NCI-H2171 (cell line): ENCODE measurements at regions not wholly inside any gene's neighbourhood (a gene's known extent, or its start where the extent isn't known, plus 50 kb on each side); places are given as distances from the start of the nearest gene placed in this dataset.
"Not testable (repeated sequence)": the region's sequence is repeated elsewhere in the genome, so short reads cannot be mapped to it uniquely, and the experiment has no call there.

ENCODE experiments used
- DNase-seq: peaks from one replicate; lab custom pipeline; 2025; lab: John Stamatoyannopoulos, UW

GRCh38 chr2:216775043-216775453, 79.7 kb upstream of the IGFBP5 start:
- no peak for DNase-seq

DNA sequence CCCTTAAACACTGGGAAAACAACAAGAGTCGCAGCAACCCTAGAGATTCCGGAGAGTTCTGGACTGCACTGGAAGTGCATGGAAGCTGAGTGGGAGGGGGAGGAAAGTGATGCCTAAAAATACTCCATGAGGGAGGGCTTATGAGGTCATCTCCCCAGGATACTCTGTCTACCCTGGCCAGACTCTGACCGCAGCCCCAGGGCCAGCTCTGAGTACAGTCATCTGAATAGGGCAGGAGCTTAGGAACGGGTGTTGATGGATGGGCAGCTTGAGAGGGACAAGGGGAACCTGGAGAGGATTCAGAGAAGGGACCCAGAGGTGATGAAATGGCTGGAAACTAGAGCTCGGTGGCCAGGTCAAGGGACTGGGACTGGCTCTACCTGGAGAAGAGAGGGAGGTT, 79.3 kb upstream of the IGFBP5 start:
- no peak for DNase-seq

DNA sequence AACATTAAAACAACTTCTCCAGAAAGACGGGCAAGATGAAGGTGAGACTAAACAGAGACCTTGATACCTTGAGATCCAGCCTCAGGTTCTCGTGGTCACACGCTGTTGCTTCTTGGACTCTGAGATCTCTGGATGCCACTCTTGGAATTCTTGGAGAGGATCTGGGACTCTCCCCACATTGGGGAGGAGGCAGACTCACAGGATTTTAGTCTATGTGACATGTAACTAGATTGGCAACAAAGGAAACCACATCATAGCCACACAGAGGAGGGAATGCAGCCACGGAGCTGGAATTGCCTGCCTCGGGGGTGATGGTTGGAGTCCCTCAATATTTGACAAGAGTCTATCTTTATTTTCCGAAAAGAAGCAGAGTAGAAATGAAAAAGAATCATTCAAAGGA, 78.8 kb upstream of the IGFBP5 start:
- no peak for DNase-seq

- DNase-seq: no peak
Observed at GRCh38 chr2:216773072-216773471, 77.7 kb upstream of the IGFBP5 start.

DNA sequence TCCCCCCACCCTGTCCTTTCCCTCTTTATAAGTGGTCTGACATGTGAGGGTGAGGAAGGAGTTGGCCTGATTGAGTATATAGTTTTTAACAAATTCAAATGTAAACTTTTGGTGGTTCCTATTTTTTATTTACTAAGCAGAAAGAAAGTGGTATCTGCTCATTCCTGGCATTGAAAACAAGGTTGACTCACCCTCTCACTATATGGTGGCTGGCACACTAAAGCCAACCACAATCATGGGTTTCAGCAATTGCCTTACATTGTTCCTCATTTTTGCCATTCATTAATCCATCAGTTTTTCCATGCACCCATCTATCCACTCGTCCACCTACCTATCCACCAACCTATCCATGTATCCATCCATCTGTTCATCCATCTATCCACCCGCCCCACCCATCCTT, 75.4 kb upstream of the IGFBP5 start:
- DNase-seq: no peak

GRCh38 chr2:216770050-216770449, 74.7 kb upstream of the IGFBP5 start:
- DNase-seq: no peak

DNA sequence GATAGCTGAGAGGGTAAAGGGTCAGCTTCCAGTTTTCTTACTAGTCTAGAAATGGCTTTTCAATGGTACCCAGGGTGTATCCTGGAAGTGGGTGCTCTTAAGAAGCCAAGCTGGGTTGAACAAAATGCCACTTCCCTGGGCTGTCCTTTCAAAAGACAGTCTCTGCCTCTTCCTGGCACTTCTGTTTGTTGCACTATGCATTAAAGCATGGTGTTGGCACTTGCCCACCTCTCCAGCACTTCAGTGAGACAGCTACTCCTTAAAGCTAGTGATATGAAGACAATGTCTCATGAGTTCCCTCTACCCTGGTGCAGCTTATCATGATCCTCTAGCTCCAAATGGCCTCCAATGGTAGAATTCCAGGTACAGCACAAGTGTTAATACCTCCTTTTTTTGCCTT, 74.3 kb upstream of the IGFBP5 start:
- no peak for DNase-seq

DNA sequence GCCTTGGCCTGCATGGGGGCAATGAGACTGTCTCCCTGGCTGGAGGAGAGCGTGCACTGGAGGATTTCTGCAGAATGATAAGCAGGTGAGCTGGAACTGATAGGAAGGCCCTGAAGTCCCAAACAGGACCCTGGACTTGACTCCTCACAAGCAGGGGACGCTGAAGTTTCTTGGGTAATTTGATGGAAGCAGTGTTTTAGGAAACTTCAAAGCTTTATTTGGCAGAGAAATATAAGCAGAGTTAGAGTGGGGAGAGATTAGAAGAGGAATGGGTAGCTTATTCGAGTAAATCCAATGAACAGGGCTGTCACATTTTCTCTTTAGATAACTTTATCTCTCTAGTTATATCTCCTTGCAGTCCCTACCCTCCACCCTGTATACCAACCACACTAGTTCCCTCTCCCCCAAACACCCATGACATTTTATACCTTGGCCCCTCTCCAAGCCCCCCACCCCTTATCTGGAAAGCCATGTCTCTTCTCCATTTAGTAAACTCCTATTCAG, 73.6 kb upstream of the IGFBP5 start:
- DNase-seq: no peak

- no peak for DNase-seq
Observed at GRCh38 chr2:216765761-216766262, 70.5 kb upstream of the IGFBP5 start.

- DNase-seq: no peak
Observed at GRCh38 chr2:216763396-216763795, 68.0 kb upstream of the IGFBP5 start.

DNA sequence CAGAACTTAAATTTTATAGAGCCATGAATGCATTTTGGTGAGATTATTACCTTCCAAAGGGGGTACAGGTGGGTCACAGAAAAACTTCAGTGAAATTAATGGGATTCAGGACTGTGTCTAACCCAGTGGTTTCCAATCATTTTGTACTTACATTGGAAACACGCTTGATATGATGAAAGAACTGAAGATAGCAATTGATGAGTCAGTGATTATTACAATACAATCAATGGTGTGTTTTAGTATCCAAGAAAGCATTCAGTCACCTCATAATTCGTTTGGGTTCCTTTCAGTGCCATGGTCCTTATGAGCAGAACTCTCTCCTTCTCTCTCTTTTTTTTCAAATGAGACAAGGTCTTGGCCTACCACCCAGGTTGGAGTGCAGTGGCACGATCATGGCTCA, 66.5 kb upstream of the IGFBP5 start:
- DNase-seq: no peak

GRCh38 chr2:216761133-216761532, 65.8 kb upstream of the IGFBP5 start:
- no peak for DNase-seq

GRCh38 chr2:216758256-216759155, 63.2 kb upstream of the IGFBP5 start:
- no peak for DNase-seq

DNA sequence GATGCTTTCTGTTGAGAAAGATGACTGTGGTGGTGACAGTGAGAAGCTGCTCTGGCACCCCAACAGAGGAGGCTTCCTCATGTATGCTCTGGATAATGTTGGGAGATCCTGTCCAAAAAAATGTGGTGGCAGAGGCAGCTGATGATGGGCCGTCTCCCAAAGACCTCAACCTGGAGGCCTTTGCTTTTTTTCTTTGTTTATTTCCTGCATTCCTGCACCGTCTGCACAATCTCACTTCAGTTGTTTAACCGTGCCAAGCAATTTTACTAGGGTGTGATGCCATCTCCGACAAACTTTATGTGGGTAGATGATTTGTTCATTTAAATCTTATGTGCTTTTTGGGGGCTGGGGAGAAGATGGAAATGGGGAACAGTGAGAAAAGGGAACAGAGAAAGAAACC, 62.2 kb upstream of the IGFBP5 start:
- DNase-seq: no peak

GRCh38 chr2:216756435-216756834, 61.1 kb upstream of the IGFBP5 start:
- no peak for DNase-seq

GRCh38 chr2:216754812-216755211, 59.5 kb upstream of the IGFBP5 start:
- no peak for DNase-seq

DNA sequence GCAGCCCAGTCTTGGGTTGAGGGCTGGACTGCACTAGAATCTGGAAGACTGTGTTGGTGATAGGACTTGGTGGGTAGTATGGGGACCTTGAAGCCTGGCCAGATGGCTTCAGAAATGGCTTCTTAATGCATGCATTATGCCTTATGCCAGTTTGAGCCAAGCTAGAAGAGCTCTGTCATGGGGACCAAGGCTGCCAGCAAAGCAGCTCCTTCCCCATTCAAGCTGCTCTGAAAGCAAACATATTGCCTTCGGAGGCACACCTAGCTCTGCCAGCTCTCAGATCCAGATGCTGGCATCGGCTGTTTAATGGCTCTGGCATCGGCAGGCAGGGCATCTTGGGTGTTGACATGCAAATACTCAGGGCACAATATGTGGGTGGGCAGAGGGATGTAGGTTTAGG, 59.0 kb upstream of the IGFBP5 start:
- no peak for DNase-seq

DNA sequence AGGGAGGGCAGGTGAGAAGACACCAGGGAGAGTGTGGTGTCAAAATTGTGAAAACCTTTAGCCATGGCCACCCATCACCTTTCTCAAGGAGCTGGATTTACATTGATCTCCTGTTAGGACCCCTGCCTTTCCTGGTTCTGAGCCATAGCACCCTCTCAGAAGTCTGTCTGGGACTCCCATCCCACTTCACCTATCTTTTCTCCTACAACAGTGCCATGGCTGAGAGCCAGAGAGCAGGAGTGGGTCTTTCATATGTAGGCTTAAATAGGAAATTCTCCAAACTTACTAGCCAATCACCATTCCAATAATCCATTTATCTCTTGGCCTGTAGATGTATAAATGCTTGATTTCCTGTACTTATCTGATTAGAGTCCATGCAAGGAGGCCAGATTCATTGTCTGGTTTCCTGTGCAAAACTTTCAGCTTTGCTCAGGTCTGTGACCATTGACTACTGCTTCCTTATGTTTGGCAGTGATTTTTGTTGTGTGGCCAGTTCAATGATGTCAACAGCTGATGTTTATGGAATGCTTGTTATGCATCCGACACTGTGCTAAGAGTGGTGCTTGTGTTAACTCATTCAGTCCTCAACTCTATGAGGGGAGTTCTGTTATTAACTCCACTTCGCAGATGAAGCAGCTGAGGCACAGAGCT, 57.6 kb upstream of the IGFBP5 start:
- DNase-seq: no peak

DNA sequence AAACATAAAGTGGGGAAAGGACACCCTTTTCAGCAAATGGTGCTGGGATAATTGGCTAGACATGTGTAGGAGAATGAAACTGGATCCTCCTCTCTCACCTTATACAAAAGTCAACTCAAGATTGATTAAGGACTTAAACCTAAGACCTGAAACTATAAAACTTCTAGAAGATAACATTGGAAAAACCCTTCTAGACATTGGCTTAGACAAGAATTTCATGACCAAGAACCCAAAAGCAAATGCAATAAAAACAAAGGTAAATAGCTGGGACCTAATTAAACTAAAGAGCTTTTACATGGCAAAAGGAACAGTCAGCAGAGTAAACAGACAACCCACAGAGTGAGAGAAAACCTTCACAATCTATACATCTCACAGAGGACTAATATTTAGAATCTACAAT, 55.4 kb upstream of the IGFBP5 start:
- DNase-seq: not testable (repeated sequence)

DNA sequence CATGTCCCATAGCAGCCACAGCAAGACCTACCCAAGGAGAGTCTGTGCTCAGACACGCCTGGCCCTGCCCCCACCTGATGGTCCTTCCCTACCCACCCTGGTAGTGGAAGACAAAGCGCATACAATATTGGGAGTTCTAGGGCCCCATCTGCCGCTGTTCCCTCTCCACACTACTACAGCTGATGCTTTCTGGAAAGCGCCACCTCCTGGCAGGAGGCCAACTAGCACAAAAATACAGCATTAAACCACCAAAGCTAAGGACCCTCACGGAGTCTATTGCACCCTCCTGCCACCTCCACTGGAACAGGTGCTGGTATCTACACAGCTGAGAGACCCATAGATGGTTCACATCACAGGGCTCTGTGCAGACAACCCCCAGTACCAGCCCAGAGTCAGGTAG, 50.9 kb upstream of the IGFBP5 start:
- not testable (repeated sequence) for DNase-seq

GRCh38 chr2:216745453-216745852, 50.1 kb upstream of the IGFBP5 start:
- no peak for DNase-seq
